ENCODE measurements at regions not wholly inside any gene's neighbourhood (a gene's known extent, or its start where the extent isn't known, plus 50 kb on each side); places are given as distances from the start of the nearest gene placed in this dataset.

GRCh38 chr9:13481274-13481673 lies 201.8 kb upstream of the MPDZ start:
- ChIA-PET CTCF (interaction anchor here (0.9 kb wide), 2 partner anchors 10 to 396 kb away, joined by 3 to 5 read pairs; no protein-coding TSS in a partner anchor), POLR2A (no interaction called here)

DNA sequence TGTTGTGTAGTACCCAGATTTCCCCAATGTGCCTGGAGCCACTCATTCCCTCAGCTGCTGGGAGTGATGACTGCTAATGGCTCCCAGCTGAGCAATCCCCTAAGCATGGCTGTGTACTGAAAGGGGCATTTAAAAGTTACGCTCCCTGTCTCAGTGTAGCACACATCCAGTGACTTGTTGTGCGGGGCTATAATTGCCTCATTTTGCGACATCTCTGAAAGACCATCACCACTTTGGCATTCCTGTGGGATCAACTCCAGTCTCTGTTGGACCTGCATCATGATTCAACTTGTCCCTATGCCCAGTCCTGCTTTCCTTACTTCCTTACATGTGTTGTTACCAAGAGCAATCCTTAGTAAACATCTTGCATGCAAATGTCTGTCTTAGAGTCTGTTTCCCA lies 201.2 kb upstream of the MPDZ start:
- Histone ChIP-seq H3K4me3 (ENCODE audit: low read depth, low read length) (no peak overlapping the region), H3K9me3 (ENCODE audit: control insufficient read depth, insufficient read depth, low read depth, low read length) (no peaks in the 10 kb centered on the region), H3K27ac (ENCODE audit: extremely low read depth, low read depth, low read length) (no peak overlapping the region), H3K36me3 (ENCODE audit: control insufficient read depth in 2 of 2, insufficient read depth in 1 of 2, low read length in 2 of 2) (no peaks in the 10 kb centered on the region), H3K4me1 (ENCODE audit: control insufficient read depth, insufficient read depth, low read length) (no peaks in the 10 kb centered on the region)
- ChIA-PET CTCF (interaction anchor here (0.9 kb wide), 2 partner anchors 18 to 397 kb away, joined by 3 read pairs; no protein-coding TSS in a partner anchor), POLR2A (no interaction called here)
- TF ChIP-seq HOXC10 (CRISPR knock-in tag; IDR thresholded peaks at IDR 0.05) (no peak), KLF1 (tag by site-specific recombination; IDR thresholded peaks at IDR 0.05) (no peak), ZNF768 (tag by site-specific recombination; IDR thresholded peaks at IDR 0.05) (no peak), ZNF530 (tag by site-specific recombination; IDR thresholded peaks at IDR 0.05; ENCODE audit: low read depth) (no peak), ZNF596 (tag by site-specific recombination; IDR thresholded peaks at IDR 0.05) (no peak), ZNF239 (tag by site-specific recombination; IDR thresholded peaks at IDR 0.05) (no peak), PRDM6 (tag by site-specific recombination; IDR thresholded peaks at IDR 0.05) (no peak), REPIN1 (tag by site-specific recombination; IDR thresholded peaks at IDR 0.05; ENCODE audit: low read depth) (no peak), ZNF785 (tag by site-specific recombination; IDR thresholded peaks at IDR 0.05) (no peak)
- TF ChIP-seq, protein P1, sequence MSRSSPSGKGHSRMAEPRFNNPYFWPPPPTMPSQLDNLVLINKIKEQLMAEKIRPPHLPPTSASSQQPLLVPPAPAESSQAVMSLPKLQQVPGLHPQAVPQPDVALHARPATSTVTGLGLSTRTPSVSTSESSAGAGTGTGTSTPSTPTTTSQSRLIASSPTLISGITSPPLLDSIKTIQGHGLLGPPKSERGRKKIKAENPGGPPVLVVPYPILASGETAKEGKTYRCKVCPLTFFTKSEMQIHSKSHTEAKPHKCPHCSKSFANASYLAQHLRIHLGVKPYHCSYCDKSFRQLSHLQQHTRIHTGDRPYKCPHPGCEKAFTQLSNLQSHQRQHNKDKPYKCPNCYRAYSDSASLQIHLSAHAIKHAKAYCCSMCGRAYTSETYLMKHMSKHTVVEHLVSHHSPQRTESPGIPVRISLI (tag by site-specific recombination; IDR thresholded peaks at IDR 0.05): no peak

More at GRCh38 chr9:13481274-13481673, 201.8 kb upstream of the MPDZ start:
- Histone ChIP-seq H3K9me3 (ENCODE audit: control insufficient read depth, insufficient read depth, low read depth, low read length) (no peaks in the 10 kb centered on the region), H3K27ac (ENCODE audit: extremely low read depth, low read depth, low read length) (no peak overlapping the region), H3K4me1 (ENCODE audit: control insufficient read depth, insufficient read depth, low read length) (no peaks in the 10 kb centered on the region), H3K4me3 (ENCODE audit: low read depth, low read length) (no peak overlapping the region), H3K36me3 (ENCODE audit: control insufficient read depth in 2 of 2, insufficient read depth in 1 of 2, low read length in 2 of 2) (no peaks in the 10 kb centered on the region)
- TF ChIP-seq ZNF529 (tag by site-specific recombination; IDR thresholded peaks at IDR 0.05; ENCODE audit: insufficient replicate concordance): no peak
- TF ChIP-seq ZNF558 (tag by site-specific recombination; IDR thresholded peaks at IDR 0.05): no peak
- no peak for TF ChIP-seq ZBTB21 (tag by site-specific recombination; IDR thresholded peaks at IDR 0.05)

GRCh38 chr9:13479096-13479495 lies 199.6 kb upstream of the MPDZ start:
- H3K9me3 ChIP-seq (ENCODE audit: control insufficient read depth, insufficient read depth, low read depth, low read length): no peaks in the 10 kb centered on the region
- no peaks in the 10 kb centered on the region for H3K36me3 ChIP-seq (ENCODE audit: control insufficient read depth in 2 of 2, insufficient read depth in 1 of 2, low read length in 2 of 2)
- TF ChIP-seq ZNF585B (tag by site-specific recombination; IDR thresholded peaks at IDR 0.05) (no peak), ZNF639 (tag by site-specific recombination; IDR thresholded peaks at IDR 0.05) (no peak), ZNF664 (tag by site-specific recombination; IDR thresholded peaks at IDR 0.05) (no peak), ZNF513 (tag by site-specific recombination; IDR thresholded peaks at IDR 0.05) (no peak), ZNF704 (tag by site-specific recombination; IDR thresholded peaks at IDR 0.05) (no peak), ZXDB (tag by site-specific recombination; IDR thresholded peaks at IDR 0.05) (no peak), ZNF404 (tag by site-specific recombination; IDR thresholded peaks at IDR 0.05) (no peak), ZNF791 (tag by site-specific recombination; IDR thresholded peaks at IDR 0.05) (no peak), BCL11B (tag by site-specific recombination; IDR thresholded peaks at IDR 0.05; ENCODE audit: low read depth) (no peak), ZNF701 (tag by site-specific recombination; IDR thresholded peaks at IDR 0.05) (no peak), ZFP37 (tag by site-specific recombination; IDR thresholded peaks at IDR 0.05) (no peak), HOXC10 (CRISPR knock-in tag; IDR thresholded peaks at IDR 0.05) (no peak)
- no peak overlapping the region for H3K4me3 ChIP-seq (ENCODE audit: low read depth, low read length)
- CTCF ChIA-PET: no interaction called here
- no peaks in the 10 kb centered on the region for H3K4me1 ChIP-seq (ENCODE audit: control insufficient read depth, insufficient read depth, low read length)
- H3K27ac ChIP-seq (ENCODE audit: extremely low read depth, low read depth, low read length): no peak overlapping the region
- POLR2A ChIA-PET: no interaction called here

Measured in HEK293 (cell line).